IMR-90 (cell line): ENCODE measurements at regions not wholly inside any gene's neighbourhood (a gene's known extent, or its start where the extent isn't known, plus 50 kb on each side); places are given as distances from the start of the nearest gene placed in this dataset.

Experiments used
- CEBPB ChIP-seq: IDR thresholded peaks from 2 replicates; pipeline ENCODE4 v1.6.1; 2012; ENCODE audit warnings: low read depth, low read length, improper control_type of control experiment
- CHD1 ChIP-seq: IDR thresholded peaks from 2 replicates; pipeline ENCODE4 v1.6.1; 2012; ENCODE audit warnings: low read depth, low read length, improper control_type of control experiment
- MAZ ChIP-seq: IDR thresholded peaks from 2 replicates; pipeline ENCODE4 v1.6.1; 2012; ENCODE audit warnings: low read depth, mild to moderate bottlenecking, low read length, improper control_type of control experiment, moderate library complexity, borderline replicate concordance
- POLR2A ChIP-seq: IDR thresholded peaks from 2 replicates; pipeline ENCODE4 v1.6.1; 2012; ENCODE audit warnings: mild to moderate bottlenecking, low read depth, low read length
- RAD21 ChIP-seq: IDR thresholded peaks from 2 replicates; pipeline ENCODE4 v1.6.1; 2012; ENCODE audit warnings: low read length, improper control_type of control experiment
- RFX5 ChIP-seq: IDR thresholded peaks from 2 replicates; pipeline ENCODE4 v1.8.0; 2012; ENCODE audit warnings: low read depth, mild to moderate bottlenecking, low read length, moderate library complexity
- SMC3 ChIP-seq: fragments of 150-350 bp; IDR thresholded peaks from 2 replicates; pipeline ENCODE4 v1.6.1; 2016; ENCODE audit warnings: low read depth, mild to moderate bottlenecking, antibody characterized with exemption, low read length, moderate library complexity
- TF ChIP-seq, protein P1 (sequence below): conservative IDR thresholded peaks from 2 replicates; pipeline ENCODE4 v1.5.1; 2012; ENCODE audit warnings: mild to moderate bottlenecking, low read depth, low read length, improper control_type of control experiment

DNA sequence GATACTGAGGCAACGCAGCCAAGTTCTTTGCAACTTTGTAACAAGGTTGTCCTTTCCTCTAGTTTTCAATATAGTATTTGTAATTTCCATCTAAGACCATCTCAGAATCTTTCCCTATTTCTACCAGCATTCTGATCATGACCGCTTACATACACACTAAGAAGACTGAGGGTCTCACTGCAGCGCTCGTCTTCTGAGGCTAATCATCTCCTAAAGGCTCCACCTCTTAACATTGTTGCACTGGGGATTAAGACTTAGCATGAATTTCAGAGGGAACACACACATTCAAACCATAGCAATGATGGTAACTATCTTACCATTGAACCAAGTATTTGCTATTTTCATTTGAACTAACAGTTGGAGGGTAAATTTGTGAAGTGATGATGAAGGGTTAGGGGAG is 463.3 kb upstream of the CCDC54 start:
- TF ChIP-seq POLR2A (no peak), RFX5 (no peak), RAD21 (no peak), CEBPB (no peak), SMC3 (no peak), MAZ (no peak), CHD1 (no peak)
- TF ChIP-seq, protein P1, sequence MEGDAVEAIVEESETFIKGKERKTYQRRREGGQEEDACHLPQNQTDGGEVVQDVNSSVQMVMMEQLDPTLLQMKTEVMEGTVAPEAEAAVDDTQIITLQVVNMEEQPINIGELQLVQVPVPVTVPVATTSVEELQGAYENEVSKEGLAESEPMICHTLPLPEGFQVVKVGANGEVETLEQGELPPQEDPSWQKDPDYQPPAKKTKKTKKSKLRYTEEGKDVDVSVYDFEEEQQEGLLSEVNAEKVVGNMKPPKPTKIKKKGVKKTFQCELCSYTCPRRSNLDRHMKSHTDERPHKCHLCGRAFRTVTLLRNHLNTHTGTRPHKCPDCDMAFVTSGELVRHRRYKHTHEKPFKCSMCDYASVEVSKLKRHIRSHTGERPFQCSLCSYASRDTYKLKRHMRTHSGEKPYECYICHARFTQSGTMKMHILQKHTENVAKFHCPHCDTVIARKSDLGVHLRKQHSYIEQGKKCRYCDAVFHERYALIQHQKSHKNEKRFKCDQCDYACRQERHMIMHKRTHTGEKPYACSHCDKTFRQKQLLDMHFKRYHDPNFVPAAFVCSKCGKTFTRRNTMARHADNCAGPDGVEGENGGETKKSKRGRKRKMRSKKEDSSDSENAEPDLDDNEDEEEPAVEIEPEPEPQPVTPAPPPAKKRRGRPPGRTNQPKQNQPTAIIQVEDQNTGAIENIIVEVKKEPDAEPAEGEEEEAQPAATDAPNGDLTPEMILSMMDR: no peak
